ENCODE measurements at regions not wholly inside any gene's neighbourhood (a gene's known extent, or its start where the extent isn't known, plus 50 kb on each side); places are given as distances from the start of the nearest gene placed in this dataset.
"Not testable (repeated sequence)": the region's sequence is repeated elsewhere in the genome, so short reads cannot be mapped to it uniquely, and the experiment has no call there.

DNA sequence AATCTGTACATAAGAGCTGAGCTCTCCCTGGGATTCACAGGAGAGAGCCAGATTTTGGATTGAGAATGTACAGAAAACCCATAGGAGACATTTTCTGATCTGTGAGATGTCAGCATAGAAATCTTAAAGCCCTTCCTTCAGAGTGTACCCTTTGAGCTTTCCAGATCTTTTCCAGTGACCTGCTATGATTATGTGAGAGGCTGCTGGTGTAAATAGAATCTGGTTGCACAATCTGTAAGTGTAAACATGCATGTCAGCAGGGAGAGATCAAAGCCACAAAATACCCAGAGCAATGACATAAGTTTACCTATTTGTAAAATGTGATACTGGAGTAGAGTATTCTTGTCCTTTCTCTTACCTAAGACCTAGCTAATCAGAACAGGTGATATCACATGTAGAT lies 471.9 kb downstream of the FOXD4L5 start:
- not testable (repeated sequence) for H3K4me1 ChIP-seq (ENCODE audit: control insufficient read depth in 1 of 2, insufficient read depth in 1 of 2, low read depth in 1 of 2, low read length in 1 of 2); H3K36me3 ChIP-seq; H3K27ac ChIP-seq; H3K4me3 ChIP-seq (ENCODE audit: low read depth in 1 of 2, low read length in 1 of 2); H3K9me3 ChIP-seq; H3K27me3 ChIP-seq

DNA sequence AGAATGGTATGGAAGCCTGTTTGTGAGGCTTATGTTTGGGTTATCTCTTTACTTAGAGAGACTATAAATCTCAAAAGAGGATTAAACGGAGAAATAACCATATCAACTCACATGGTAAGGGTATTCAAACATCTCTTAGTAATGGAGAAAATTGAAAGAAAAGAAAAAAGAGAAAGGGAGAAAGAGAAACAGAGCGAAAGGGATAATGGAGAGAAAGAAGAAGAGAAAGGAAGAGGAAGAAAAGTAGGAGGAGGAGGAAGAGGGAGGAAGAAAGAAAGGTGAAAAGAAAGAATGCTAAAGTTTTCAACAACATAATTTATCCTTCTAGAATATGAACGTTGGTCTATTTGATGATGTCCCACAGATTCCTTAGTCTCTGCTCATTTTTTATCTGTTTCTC lies 506.3 kb downstream of the FOXD4L5 start:
- not testable (repeated sequence) for H3K9me3 ChIP-seq; H3K36me3 ChIP-seq; H3K4me3 ChIP-seq (ENCODE audit: low read depth in 1 of 2, low read length in 1 of 2)

DNA sequence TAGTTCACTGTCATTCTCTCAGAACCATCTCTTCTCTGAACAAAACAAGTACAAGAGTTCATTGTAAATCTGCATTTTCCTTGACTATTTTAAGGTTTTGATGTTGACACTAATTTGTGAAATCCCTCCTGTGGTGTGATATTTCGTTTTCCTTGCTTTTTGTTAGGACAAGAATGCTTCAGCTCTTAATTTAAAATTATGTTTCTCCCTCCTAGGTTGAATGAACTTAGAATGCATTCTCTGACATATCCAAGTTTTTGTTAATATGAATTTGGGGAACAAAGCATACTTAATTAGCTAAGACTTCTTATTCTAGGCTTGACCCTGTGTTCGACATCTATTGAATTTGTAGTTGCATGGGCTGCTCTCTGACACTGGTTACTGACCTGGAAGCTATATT lies 508.7 kb downstream of the FOXD4L5 start:
- H3K9me3 ChIP-seq; H3K4me3 ChIP-seq (ENCODE audit: low read depth in 1 of 2, low read length in 1 of 2); H3K4me1 ChIP-seq (ENCODE audit: control insufficient read depth in 1 of 2, insufficient read depth in 1 of 2, low read depth in 1 of 2, low read length in 1 of 2); H3K36me3 ChIP-seq; H3K27ac ChIP-seq: not testable (repeated sequence)
- H3K27me3 ChIP-seq = peaks cover 60% of the 10 kb centered on the region

More for the DNA sequence above, 506.3 kb downstream of the FOXD4L5 start:
- not testable (repeated sequence) for H3K27ac ChIP-seq; H3K4me1 ChIP-seq (ENCODE audit: control insufficient read depth in 1 of 2, insufficient read depth in 1 of 2, low read depth in 1 of 2, low read length in 1 of 2)
- peaks cover 56% of the 10 kb centered on the region for H3K27me3 ChIP-seq

DNA sequence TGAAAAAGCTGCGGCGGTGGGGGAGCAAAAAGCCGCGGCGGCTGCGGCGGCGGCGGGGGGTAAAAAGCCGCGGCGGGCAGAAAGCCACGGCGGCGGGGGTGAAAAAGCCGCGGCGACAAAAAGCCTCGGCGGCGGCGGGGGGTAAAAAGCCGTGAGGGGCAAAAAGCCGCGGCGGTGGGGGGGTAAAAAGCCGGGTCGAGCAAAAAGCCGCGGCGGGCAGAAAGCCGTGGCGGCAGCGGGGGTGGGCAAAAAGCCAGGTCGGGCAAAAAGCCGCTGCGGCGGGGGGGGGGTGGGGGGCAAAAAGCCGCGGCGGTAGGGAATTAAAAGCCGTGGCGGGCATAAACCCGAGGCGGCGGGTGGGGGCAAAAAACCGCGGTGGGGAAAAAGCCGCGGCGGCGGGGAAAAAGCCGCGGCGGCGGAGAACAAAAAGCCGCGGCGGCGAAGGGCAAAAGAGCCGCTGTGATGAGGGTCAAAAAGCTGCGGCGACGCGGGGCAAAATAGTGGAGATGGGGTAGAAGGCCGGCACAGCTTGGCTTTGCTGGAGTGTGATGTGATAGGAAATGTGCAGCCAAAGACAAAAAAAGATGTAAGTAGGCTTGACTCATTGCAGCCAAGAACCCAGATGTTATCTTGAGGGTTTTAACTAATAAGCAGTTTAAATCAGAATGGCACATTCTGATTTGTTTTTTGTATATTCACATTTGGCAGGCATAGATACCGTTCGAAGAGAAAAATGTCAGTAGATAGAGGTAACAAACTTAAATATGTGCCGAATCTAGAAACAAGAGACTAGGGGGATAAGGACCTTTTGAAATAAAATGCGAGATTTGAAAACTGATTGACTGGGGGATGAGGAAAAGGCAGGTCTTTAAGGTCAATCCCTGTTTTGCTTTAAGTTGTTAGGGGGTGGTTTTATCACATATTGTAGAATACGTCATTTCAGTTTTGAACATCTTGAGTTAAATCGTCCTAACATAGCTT lies 509.9 kb downstream of the FOXD4L5 start:
- peaks cover 64% of the 10 kb centered on the region for H3K27me3 ChIP-seq
- not testable (repeated sequence) for H3K27ac ChIP-seq; H3K36me3 ChIP-seq; H3K4me1 ChIP-seq (ENCODE audit: control insufficient read depth in 1 of 2, insufficient read depth in 1 of 2, low read depth in 1 of 2, low read length in 1 of 2); H3K9me3 ChIP-seq
- H3K4me3 ChIP-seq (ENCODE audit: low read depth in 1 of 2, low read length in 1 of 2) = peak overlapping the region in 1 of 2 experiments; percentile 61

DNA sequence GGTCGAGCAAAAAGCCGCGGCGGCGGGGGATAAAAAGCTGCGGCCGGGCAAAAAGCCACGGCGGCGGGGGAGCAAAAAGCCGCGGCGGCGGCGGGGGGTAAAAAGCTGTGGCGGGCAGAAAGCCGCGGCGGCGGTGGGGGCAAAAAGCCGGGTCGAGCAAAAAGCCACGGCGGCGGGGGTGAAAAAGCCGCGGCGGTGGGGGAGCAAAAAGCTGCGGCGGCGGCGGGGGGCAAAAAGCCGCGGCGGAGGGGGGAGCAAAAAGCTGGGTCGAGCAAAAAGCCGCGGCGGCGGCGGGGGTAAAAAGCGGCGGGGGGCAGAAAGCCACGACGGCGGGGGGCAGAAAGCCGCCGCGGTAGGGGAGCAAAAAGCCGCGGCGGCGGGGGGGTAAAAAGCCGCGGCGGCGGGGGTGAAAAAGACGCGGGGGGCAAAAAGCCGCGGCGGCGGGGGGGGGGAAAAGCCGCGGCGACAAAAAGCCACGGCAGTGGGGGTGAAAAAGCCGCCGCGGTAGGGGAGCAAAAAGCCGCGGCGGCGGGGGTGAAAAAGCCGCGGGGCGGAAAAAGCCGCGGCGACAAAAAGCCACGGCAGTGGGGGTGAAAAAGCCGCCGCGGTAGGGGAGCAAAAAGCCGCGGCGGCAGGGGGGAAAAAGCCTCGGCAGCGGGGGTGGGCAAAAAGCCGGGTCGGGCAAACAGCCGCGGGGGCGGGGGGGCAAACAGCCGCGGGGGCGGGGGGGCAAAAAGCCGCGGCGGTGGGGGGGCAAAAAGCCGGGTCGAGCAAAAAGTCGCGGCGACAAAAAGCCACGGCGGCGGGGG lies 510.8 kb downstream of the FOXD4L5 start:
- Histone ChIP-seq H3K27me3 (peaks cover 64% of the 10 kb centered on the region), H3K4me3 (ENCODE audit: low read depth in 1 of 2, low read length in 1 of 2) (peak overlapping the region in 1 of 2 experiments; percentile 61)
- H3K9me3 ChIP-seq; H3K4me1 ChIP-seq (ENCODE audit: control insufficient read depth in 1 of 2, insufficient read depth in 1 of 2, low read depth in 1 of 2, low read length in 1 of 2); H3K36me3 ChIP-seq; H3K27ac ChIP-seq: not testable (repeated sequence)

DNA sequence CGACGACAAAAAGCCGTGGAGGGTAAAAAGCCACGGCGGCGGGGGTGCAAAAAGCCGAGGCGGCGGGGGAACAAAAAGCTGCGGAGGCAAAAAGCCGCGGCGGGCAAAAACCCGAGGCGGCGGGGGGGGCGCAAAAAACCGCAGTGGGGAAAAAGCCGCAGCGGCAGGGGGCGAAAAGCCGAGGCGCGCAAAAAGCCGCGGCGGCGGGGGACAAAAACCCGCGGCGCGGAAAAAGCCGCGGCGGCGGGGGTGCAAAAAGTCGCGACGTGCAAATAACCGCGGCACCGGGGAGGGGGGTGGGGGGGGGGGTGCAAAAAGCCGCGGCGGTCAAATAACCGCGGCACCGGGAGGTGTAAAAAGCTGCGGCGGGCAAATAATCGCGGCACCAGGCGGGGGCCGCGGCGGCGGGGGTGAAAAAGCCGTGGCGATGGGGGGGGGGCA lies 511.5 kb downstream of the FOXD4L5 start:
- Histone ChIP-seq H3K9me3 (no peaks in the 10 kb centered on the region), H3K36me3 (no peaks in the 10 kb centered on the region), H3K27ac (no peak overlapping the region), H3K27me3 (peaks cover 60% of the 10 kb centered on the region), H3K4me1 (ENCODE audit: control insufficient read depth in 1 of 2, insufficient read depth in 1 of 2, low read depth in 1 of 2, low read length in 1 of 2) (no peaks in the 10 kb centered on the region), H3K4me3 (ENCODE audit: low read depth in 1 of 2, low read length in 1 of 2) (peak overlapping the region in 1 of 2 experiments; percentile 61)
- TF ChIP-seq, protein P1, sequence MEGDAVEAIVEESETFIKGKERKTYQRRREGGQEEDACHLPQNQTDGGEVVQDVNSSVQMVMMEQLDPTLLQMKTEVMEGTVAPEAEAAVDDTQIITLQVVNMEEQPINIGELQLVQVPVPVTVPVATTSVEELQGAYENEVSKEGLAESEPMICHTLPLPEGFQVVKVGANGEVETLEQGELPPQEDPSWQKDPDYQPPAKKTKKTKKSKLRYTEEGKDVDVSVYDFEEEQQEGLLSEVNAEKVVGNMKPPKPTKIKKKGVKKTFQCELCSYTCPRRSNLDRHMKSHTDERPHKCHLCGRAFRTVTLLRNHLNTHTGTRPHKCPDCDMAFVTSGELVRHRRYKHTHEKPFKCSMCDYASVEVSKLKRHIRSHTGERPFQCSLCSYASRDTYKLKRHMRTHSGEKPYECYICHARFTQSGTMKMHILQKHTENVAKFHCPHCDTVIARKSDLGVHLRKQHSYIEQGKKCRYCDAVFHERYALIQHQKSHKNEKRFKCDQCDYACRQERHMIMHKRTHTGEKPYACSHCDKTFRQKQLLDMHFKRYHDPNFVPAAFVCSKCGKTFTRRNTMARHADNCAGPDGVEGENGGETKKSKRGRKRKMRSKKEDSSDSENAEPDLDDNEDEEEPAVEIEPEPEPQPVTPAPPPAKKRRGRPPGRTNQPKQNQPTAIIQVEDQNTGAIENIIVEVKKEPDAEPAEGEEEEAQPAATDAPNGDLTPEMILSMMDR (IDR thresholded peaks at IDR 0.05) = no peak

DNA sequence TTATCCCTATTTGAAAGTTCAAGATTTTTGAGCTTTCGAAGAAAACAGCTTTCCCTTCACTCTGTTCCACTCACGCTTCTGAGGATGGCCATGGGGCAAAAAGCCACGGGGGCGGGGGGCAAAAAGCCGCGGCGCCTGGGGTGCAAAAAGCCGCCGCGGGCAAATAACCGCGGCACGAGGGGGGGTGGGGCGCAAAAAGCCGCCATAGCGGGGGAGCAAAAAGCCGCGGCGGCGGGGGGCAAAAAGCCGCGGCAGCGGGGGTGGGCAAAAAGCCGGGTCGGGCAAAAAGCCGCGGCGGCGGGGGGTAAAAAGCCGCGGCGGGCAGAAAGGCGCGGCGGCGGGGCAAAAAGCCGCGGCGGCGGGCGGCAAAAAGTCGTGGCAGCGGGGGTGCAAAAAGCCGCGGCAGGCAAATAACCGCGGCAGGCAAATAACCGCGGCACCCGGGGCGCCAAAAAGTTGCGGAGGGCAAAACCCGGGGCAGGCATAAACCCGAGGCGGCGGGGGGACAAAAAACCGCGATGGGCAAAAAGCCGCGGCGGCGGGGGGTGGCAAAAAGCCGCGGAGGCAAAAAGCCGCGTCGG lies 512.2 kb downstream of the FOXD4L5 start:
- not testable (repeated sequence) for H3K9me3 ChIP-seq; H3K36me3 ChIP-seq; H3K4me1 ChIP-seq (ENCODE audit: control insufficient read depth in 1 of 2, insufficient read depth in 1 of 2, low read depth in 1 of 2, low read length in 1 of 2); H3K27ac ChIP-seq
- H3K27me3 ChIP-seq = peaks cover 59% of the 10 kb centered on the region
- H3K4me3 ChIP-seq (ENCODE audit: low read depth in 1 of 2, low read length in 1 of 2) = peak overlapping the region in 1 of 2 experiments; percentile 59

DNA sequence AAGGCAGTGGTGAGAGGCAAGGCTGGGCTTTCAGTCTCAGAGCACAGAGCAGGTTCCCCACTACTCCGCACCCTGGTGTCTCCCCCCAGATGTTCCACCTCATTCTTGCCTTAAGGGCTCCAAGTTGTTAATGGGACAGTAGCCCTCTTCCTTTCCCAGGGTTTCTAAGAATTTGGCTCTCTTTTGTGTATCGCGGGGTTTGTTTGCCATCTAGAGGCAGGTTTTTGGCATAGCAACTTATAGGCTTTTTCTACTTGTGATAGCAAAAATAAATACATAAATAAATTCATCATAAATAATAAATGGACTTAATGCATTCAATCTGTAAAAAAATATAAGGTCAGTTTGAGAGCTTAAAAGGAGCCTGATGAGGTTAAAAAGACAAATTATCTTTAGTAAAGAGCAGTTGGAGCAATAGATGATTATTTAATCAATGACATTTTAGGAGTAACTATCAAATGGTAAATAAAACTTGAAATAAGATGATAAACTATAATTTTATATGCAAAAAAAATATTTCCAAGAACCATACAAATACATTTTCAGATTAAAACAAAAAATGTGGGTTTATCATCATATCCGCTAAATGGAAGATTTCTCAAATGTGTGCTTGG lies 512.8 kb downstream of the FOXD4L5 start:
- TF ChIP-seq, protein P1 (IDR thresholded peaks at IDR 0.05) = peak; percentile 15
- H3K4me1 ChIP-seq (ENCODE audit: control insufficient read depth in 1 of 2, insufficient read depth in 1 of 2, low read depth in 1 of 2, low read length in 1 of 2) = not testable (repeated sequence)

More for the DNA sequence above, 512.8 kb downstream of the FOXD4L5 start:
- not testable (repeated sequence) for H3K36me3 ChIP-seq; H3K27ac ChIP-seq; H3K9me3 ChIP-seq; H3K4me3 ChIP-seq (ENCODE audit: low read depth in 1 of 2, low read length in 1 of 2)
- H3K27me3 ChIP-seq = peaks cover 55% of the 10 kb centered on the region

All from neutrophil (primary cell).